HepG2 (cell line): ENCODE measurements at regions not wholly inside any gene's neighbourhood (a gene's known extent, or its start where the extent isn't known, plus 50 kb on each side); places are given as distances from the start of the nearest gene placed in this dataset.

Experiments
- ATAC-seq: fragments of 200-7000 bp; cut with Tn5 transposase; 3 replicates; pipeline ENCODE4 v1.9.1; 2020; ENCODE audit warnings: mild to moderate bottlenecking, moderate library complexity
- BruUV-seq: library from RNA; stranded (reverse); fragments of 400-500 nt; replicated peaks from 2 replicates; lab custom pipeline; 2021; lab: Mats Ljungman, UMichigan
- CTCF ChIA-PET: fragments of 300-600 bp; formaldehyde crosslinking; extraction: SDS; loops from one replicate; lab custom pipeline; 2021; ENCODE audit warnings: low total read pairs, inconsistent platforms, low intra/inter-chr PET ratio; lab: Yijun Ruan, JAX
- POLR2A ChIA-PET: fragments of 350-600 bp; sonication (Branson Sonifier 250); formaldehyde crosslinking; loops from one replicate; lab custom pipeline; 2020; ENCODE audit warnings: antibody characterized with exemption, inconsistent platforms; lab: Yijun Ruan, JAX
- DNase-seq: peaks from one replicate; pipeline ENCODE4 v3.0.0-alpha.2; 2015; ENCODE audit warnings: low spot score
- FAIRE-seq: peaks from 3 replicates; lab custom pipeline; 2011; peaks lifted over from hg19 to GRCh38; lab: Jason Lieb, UNC
- H2AFZ ChIP-seq: one replicate; pipeline ENCODE4 v1.6.1; 2011; ENCODE audit warnings: low read length, inconsistent platforms
- H3K27ac ChIP-seq: fragments of 300-600 bp; 3 replicates; pipeline ENCODE4 v1.8.0; 2011; ENCODE audit warnings: mixed run types, mild to moderate bottlenecking, mixed read lengths, low read length, inconsistent platforms; ENCODE audit not compliant: insufficient read depth; ENCODE audit errors: extremely low read length
- H3K27me3 ChIP-seq, 2 experiments: fragments of 200-600 bp in 1 of 2; 2 replicates in 1 of 2; 3 replicates in 1 of 2; pipeline versions ENCODE4 v1.6.0 to v1.8.0; 2011; ENCODE audit warnings: low read length in 2 of 2, mild to moderate bottlenecking in 2 of 2, moderate library complexity in 2 of 2, inconsistent platforms in 1 of 2; ENCODE audit not compliant: insufficient read depth in 2 of 2, control insufficient read depth in 1 of 2
- H3K36me3 ChIP-seq, 2 experiments: fragments of 200-600 bp in 1 of 2; replicated peaks in 1 of 2; 2 replicates in 1 of 2; 3 replicates in 1 of 2; pipeline versions ENCODE4 v1.5.1 to v1.8.0; 2011; ENCODE audit warnings: low read length in 2 of 2, inconsistent platforms in 1 of 2; ENCODE audit not compliant: insufficient read depth in 2 of 2, control insufficient read depth in 1 of 2
- H3K4me1 ChIP-seq: 2 replicates; pipeline ENCODE4 v1.5.1; 2012; ENCODE audit warnings: low read length, inconsistent platforms; ENCODE audit not compliant: insufficient read depth
- H3K4me2 ChIP-seq: 2 replicates; pipeline ENCODE4 v1.6.0; 2011; ENCODE audit warnings: low read depth, low read length, inconsistent platforms
- H3K4me3 ChIP-seq, 3 experiments: fragments of 200-600 bp in 1 of 3; sonication (generic), shearing (Covaris generic) in 1 of 3; replicated peaks in 1 of 3; 2 replicates each; pipeline ENCODE4 v1.5.1; 2011 to 2016; ENCODE audit warnings: low read length in 3 of 3, inconsistent platforms in 2 of 3, low read depth in 2 of 3, mild to moderate bottlenecking in 2 of 3, control low read depth in 1 of 3, mixed read lengths in 1 of 3; ENCODE audit not compliant: insufficient read depth in 1 of 3
- H3K79me2 ChIP-seq: one replicate; pipeline ENCODE4 v1.6.1; 2011; ENCODE audit warnings: low read length, inconsistent platforms; ENCODE audit not compliant: insufficient read depth
- H3K9ac ChIP-seq: 2 replicates; pipeline ENCODE4 v1.6.0; 2011; ENCODE audit warnings: mild to moderate bottlenecking, low read depth, low read length, inconsistent platforms; ENCODE audit not compliant: insufficient read depth
- H3K9me3 ChIP-seq: 2 replicates; pipeline ENCODE4 v1.5.1; 2012; ENCODE audit warnings: mild to moderate bottlenecking, low read length
- H4K20me1 ChIP-seq: 2 replicates; pipeline ENCODE4 v1.6.0; 2011; ENCODE audit warnings: inconsistent platforms, mild to moderate bottlenecking, low read length, moderate library complexity; ENCODE audit not compliant: insufficient read depth
- ARID4A ChIP-seq: sonication (generic); formaldehyde crosslinking; IDR thresholded peaks from 2 replicates; pipeline ENCODE4 v1.5.0; 2020; ENCODE audit warnings: mild to moderate bottlenecking, missing genetic modification reagents, borderline replicate concordance
- HMGXB3 ChIP-seq: sonication (generic); formaldehyde crosslinking; IDR thresholded peaks from 2 replicates; pipeline ENCODE4 v1.4.0; 2020; ENCODE audit warnings: missing genetic modification reagents, borderline replicate concordance
- PLRG1 ChIP-seq: fragments of 450-650 bp; conservative IDR thresholded peaks from 2 replicates; pipeline ENCODE4 v1.6.1; 2016
- PRPF4 ChIP-seq: fragments of 200-400 bp; formaldehyde crosslinking; IDR thresholded peaks from 2 replicates; pipeline ENCODE4 v1.6.1; 2016; ENCODE audit warnings: low read length, low read depth; ENCODE audit not compliant: poor library complexity, severe bottlenecking
- RAD51 ChIP-seq: fragments of 450-650 bp; IDR thresholded peaks from 2 replicates; pipeline ENCODE4 v1.6.1; 2016; ENCODE audit warnings: borderline replicate concordance
- TRIM22 ChIP-seq: fragments of 450-650 bp; IDR thresholded peaks from 2 replicates; pipeline ENCODE4 v1.6.1; 2017
- WGBS: methylation state at CpG from one replicate; pipeline ENCODE4 v1.1.6; 2017; ENCODE audit warnings: low lambda C conversion rate; 5-methylcytosine and 5-hydroxymethylcytosine counted together
- in situ Hi-C: cut with HindIII; loops from 2 replicates; pipeline ENCODE4 v1.10.0; 2017; ENCODE audit warnings: low pct_unique_long_range_greater_than_20kb; ENCODE audit not compliant: extremely low pct_ligation_motif_present
- intact Hi-C: fragments of 100-400 bp; cut with micrococcal nuclease; formaldehyde crosslinking; loops from one replicate; pipeline ENCODE4 v1.10.0; 2022; ENCODE audit not compliant: unreplicated experiment

- no peak overlapping the region for H3K4me2 ChIP-seq
- no peaks in the 10 kb centered on the region for H3K9me3 ChIP-seq
- no peak overlapping the region for H3K9ac ChIP-seq
- in situ Hi-C loops, result no loop called here
- H3K27me3 ChIP-seq, result no peaks in the 10 kb centered on the region; a peak in 1 of 5 replicates
- TF ChIP-seq PLRG1, result no peak
- no peak for TF ChIP-seq PRPF4
- no peak for TF ChIP-seq TRIM22
- TF ChIP-seq RAD51, result no peak
- TF ChIP-seq ARID4A (CRISPR knock-in tag), result no peak
- no peak for TF ChIP-seq HMGXB3
- TF ChIP-seq, all 625 proteins: peak for 0
- Histone ChIP-seq H4K20me1 (no peaks in the 10 kb centered on the region), H3K36me3 (no peaks in the 10 kb centered on the region), H3K27ac (no peak overlapping the region), H2AFZ (no peak overlapping the region), H3K4me1 (no peaks in the 10 kb centered on the region), H3K4me3 (no peak overlapping the region), H3K79me2 (no peaks in the 10 kb centered on the region)
- intact Hi-C loops, result no loop called here
- 56% methylated on average over 4 of the region's 4 CpGs for WGBS
- BruUV-seq, result no TSS peak
- FAIRE-seq (no peak), ATAC-seq (no peak), DNase-seq (no peak)
- ChIA-PET POLR2A (no interaction called here), CTCF (no interaction called here)
Observed at GRCh38 chr2:145935016-145935415, 1415.1 kb upstream of the ZEB2 start.
